GM19438 (cell line): ENCODE measurements at regions not wholly inside any gene's neighbourhood (a gene's known extent, or its start where the extent isn't known, plus 50 kb on each side); places are given as distances from the start of the nearest gene placed in this dataset.

ENCODE experiments used
- ATAC-seq: cut with Tn5 transposase; IDR thresholded peaks from one replicate; pipeline ENCODE4 v1.9.1; 2021; ENCODE audit warnings: low read depth; ENCODE audit not compliant: unreplicated experiment

DNA sequence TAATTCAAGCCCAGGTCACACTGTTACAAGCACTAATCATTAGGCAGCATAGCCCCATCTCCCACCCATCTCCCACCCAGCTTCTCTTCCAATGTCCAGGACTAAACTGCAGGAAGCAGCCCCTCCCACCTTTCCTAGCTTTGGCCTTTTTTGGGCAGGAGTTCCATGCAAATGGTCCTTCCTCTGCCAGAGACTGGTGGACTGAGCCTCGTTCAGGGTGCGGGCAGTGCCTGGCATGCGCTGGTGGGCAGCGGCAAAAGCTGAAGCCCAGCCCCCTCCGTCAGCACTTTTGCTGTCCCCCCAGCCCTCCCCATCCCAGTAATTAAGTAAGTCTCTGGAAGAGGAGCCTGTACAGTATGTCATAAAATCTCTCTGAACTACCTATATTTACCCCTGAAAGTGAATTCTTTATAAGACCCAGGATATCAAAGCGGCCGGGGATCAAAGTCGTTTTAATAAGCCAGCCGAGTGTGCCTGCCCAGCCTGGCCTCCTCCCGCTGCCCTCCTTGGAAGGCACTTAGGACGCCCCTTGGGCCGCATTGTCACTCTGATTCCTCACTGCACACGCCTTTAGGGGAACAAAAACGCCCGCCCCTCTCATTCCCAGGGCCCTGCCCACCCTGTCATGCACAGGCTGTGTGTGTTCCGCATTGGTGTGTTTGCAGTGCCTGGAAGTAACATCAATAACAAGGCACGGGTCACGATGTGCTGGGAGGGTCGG, 109.9 kb downstream of the IRX5 start:
- ATAC-seq: no peak

GRCh38 chr16:55041540-55042234, 111.0 kb downstream of the IRX5 start:
- ATAC-seq: no peak

GRCh38 chr16:55042556-55043432, 112.1 kb downstream of the IRX5 start:
- ATAC-seq: no peak

DNA sequence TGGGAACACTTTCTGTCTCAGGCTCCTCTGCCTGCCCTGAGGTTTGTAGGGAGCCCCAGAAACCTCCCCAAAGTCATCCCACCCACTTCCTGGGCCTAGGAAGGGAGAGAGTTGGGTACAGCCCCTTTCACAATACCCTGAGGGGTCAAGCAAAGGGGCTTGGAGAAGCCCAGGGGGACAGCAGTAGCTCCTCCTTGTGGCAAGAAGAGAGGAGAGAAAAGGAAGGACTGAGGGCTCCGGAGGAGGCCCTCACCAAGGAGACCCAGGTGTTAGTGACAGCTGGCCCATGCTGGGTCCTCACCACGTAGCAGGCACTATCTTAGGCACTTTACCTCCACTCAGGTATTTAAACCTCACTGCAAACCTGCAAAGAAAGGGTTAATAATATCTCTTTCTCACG, 112.8 kb downstream of the IRX5 start:
- ATAC-seq: no peak

DNA sequence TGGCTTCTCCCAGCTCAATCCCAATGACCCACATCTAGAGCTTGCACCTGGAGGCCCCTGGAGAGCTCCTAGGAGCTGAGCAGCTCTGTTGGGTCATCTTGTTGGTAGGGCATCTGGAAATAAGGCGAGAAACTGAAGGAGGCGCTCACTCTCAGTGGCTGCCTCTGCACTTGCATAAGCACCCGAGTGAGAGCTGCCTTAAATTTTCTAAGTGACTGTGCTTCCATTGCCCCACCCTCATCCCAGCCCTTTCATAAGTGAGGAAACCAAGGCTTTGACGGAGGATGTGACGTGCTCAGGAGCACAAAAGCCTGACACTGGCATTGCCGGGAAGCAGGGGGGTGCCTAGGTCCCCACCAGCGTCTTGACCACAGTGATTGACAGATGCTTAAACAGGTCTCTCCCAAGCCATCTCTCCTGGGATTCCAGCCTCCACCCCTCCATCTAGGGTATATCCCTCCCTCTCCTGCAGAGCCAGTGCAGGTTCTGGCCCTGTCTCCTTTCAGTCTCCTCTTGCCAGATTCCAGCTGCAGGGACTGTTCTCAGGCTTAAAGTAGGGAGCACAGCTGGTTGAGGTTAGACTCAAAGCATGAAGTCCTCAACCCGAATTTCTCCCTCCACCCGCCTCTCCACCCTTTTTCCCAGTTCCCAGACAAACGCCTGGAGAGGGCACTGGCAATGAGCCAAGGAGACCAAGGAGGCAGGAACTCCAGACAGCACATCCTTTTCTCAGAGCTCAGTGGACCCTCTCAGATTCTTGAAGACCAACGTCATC, 113.7 kb downstream of the IRX5 start:
- no peak for ATAC-seq

GRCh38 chr16:55045329-55045728, 114.7 kb downstream of the IRX5 start:
- no peak for ATAC-seq

- no peak for ATAC-seq
Measured at GRCh38 chr16:55045756-55046460, 115.2 kb downstream of the IRX5 start.

DNA sequence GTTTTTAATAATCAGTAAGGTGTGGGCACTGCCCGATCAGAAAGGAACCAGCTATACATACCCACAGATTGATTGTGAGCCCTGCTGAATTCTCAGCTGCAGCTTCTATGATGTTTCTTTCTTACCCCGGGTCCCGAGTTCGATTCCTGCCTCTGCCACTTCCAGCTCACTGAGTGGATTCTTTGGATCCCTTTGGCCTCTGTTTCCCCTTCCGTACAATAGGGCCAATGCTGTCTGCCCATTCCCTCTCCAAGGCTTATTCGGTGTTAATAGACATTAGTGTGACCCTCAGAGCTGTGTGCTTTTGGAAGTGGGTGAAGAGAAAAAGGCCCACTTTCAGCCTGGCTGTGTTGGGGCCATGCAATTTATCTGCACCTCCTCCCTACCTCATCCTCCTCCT, 115.8 kb downstream of the IRX5 start:
- no peak for ATAC-seq

- ATAC-seq: no peak
Measured at GRCh38 chr16:55046916-55047315, 116.3 kb downstream of the IRX5 start.

- no peak for ATAC-seq
Measured at GRCh38 chr16:55047331-55047730, 116.7 kb downstream of the IRX5 start.

GRCh38 chr16:55047903-55048497, 117.3 kb downstream of the IRX5 start:
- ATAC-seq: no peak

DNA sequence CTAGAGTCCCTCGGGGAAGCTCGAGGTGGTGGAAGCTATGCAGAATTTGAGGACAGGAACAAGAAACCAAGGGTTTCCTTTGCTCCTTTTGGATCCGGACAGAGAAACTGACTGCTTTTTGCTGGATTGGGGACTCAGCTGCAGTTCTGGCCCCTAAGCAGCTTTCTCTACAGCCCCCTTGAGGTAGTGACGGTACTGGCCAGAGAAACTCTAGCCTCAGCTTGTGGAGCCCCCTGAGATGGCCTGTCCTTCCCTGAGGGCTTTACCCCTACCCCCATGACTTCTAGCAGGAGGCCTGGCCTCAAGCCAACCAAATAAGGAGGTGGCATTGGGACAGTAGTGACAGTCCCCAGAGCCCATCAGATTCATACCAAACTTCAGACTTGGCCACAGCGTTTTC, 118.1 kb downstream of the IRX5 start:
- no peak for ATAC-seq

DNA sequence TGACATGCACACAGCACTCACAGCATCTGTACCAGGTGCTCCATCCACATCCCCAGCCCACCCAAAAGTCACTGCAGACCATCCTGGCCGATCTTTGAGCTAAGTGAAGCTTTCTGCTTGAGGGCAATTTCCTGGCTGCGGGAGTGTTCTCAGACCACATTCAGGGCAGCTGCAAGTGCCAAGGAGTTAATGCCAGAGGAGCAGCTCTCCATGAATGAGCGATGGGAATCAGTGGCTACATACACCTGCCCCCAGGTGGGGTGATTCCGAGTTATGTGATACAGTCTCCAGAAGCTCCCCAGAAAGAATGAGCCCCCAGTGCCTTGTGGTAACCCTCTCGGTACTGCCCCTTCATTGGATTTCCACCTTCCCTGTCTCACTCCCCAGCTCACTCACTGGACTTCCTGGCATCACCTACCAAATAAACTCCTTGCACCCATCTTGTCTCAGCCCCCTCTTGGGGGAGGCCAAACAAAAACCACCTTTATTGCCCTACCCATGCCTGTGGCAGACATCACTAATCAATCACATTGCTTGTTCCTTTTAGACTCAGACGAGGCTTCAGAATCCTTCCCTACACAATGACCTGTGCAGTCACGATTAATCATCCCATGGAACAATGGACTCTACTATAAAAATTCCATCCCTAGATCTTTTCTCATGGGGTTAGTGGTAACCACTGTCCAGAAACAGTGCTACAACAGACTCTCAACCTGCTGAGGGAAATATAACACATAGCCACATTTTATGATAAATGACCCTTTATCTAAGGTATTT, 121.1 kb downstream of the IRX5 start:
- no peak for ATAC-seq

- no peak for ATAC-seq
Measured at GRCh38 chr16:55052348-55052734, 121.7 kb downstream of the IRX5 start.

DNA sequence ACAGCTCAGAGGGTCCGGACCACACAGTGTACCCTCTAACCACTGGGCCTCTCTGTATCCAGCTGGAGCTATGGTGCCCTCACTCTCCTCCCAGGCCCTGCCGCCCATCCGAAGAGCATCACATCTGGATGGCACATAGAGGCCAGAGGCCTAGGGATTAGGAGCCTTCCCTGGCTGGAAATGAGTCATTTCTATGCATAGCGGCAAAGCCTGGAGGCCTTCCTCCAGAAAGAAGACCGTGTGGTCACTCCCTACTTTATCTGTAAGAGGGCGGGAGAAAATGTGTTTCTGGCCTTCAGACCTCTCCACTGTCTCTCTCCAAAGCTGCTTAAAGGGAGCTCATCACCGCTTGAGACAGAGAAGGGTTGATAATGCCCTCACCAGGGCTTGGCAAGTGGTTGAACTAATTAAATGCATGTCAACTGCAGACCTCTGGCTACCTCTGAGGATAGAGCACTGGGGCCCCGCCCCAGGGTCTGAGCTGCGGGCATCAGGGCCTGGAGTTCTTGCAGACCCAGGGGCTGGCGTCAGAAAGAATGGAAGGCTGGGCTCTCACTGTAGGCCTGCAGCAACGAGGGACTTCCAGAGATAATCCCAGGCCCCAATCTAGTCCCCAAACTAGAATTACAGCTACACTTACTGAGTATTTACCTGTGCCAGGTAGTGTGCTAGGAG, 122.2 kb downstream of the IRX5 start:
- no peak for ATAC-seq

GRCh38 chr16:55055262-55055661, 124.6 kb downstream of the IRX5 start:
- no peak for ATAC-seq

DNA sequence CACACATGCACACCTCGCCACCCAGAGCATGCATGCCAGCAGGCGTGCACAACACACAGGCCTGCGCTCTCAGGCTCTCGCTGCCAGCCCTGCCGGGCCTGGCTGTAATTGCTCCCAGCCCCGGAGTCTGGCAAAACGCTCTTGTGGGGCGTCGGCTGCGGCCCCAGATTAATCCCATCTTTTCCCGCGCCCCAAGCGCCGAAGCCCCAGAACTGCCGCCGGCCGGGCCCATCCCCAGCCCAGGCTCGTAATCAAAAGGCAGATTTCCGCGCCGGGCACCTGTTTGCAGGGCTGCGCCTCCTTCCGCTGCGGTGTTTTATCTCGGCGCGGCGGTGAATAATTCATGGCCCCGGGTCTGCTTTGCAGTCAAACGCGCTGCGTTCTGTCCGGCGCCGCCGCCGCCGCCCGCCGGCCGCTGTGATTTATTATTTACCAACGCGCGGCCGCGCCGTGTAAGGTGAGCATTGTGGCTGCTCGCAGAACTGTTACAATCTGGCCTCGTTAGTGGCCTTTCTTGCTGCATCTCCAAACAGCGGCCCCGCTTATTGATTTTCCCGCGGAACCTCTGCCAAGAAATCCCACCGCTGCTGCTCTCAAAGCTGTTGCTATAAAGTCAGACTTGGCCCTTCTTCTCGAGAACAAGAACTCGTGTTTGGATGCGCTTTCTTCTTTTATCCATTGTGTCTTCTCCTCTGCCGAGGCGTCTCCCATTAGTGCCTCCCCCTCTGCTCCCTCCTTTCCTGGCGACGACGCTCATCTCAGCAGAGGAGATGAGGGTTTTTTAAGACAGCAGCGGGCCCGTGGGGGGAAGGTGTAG, 126.1 kb downstream of the IRX5 start:
- no peak for ATAC-seq

- ATAC-seq: no peak
Measured at GRCh38 chr16:55057866-55058265, 127.2 kb downstream of the IRX5 start.
